ENCODE measurements at regions not wholly inside any gene's neighbourhood (a gene's known extent, or its start where the extent isn't known, plus 50 kb on each side); places are given as distances from the start of the nearest gene placed in this dataset.

- TF ChIP-seq CTCF (IDR thresholded peaks at IDR 0.05; ENCODE audit: low read depth, low read length) (no peak), EZH2phosphoT487 (IDR thresholded peaks at IDR 0.05; ENCODE audit: low read depth) (no peak)
Measured at GRCh38 chr11:96782632-96783031, 392.8 kb downstream of the JRKL start.

Data from OCI-LY3 (cell line).